H1 (cell line): ENCODE measurements at regions not wholly inside any gene's neighbourhood (a gene's known extent, or its start where the extent isn't known, plus 50 kb on each side); places are given as distances from the start of the nearest gene placed in this dataset.

ENCODE experiments used
- CTCF ChIA-PET: fragments of 300-600 bp; sonication (Branson Sonifier 250); formaldehyde crosslinking; loops from one replicate; lab custom pipeline; 2021; ENCODE audit not compliant: partially characterized antibody; lab: Charles Lee
- POLR2A ChIA-PET: fragments of 300-600 bp; sonication (Branson Sonifier 250); formaldehyde crosslinking; loops from one replicate; lab custom pipeline; 2021; ENCODE audit warnings: inconsistent platforms; ENCODE audit not compliant: partially characterized antibody; lab: Charles Lee
- DNase-seq, 2 experiments: peaks; one replicate each; pipeline versions ENCODE4 v3.0.0 to v3.0.0-alpha.2; 2010 to 2022; ENCODE audit warnings: low spot score in 2 of 2, low read depth in 1 of 2, mixed read lengths in 1 of 2
- FAIRE-seq: peaks from 2 replicates; lab custom pipeline; 2011; peaks lifted over from hg19 to GRCh38; lab: Jason Lieb, UNC
- H2AFZ ChIP-seq: 2 replicates; pipeline ENCODE4 v1.8.1; 2012; ENCODE audit warnings: low read length, inconsistent platforms
- H2AK5ac ChIP-seq: 2 replicates; pipeline ENCODE4 v1.6.1; 2013; ENCODE audit warnings: low read depth, low read length
- H2BK120ac ChIP-seq: replicated peaks from 2 replicates; pipeline ENCODE3; 2013; ENCODE audit warnings: low read depth, low read length, inconsistent platforms
- H2BK12ac ChIP-seq: 2 replicates; pipeline ENCODE4 v1.6.1; 2013; ENCODE audit warnings: low read depth, low read length
- H2BK15ac ChIP-seq: 2 replicates; pipeline ENCODE4 v1.6.1; 2013; ENCODE audit warnings: low read length
- H2BK20ac ChIP-seq: 2 replicates; pipeline ENCODE4 v1.6.1; 2013; ENCODE audit warnings: low read length
- H2BK5ac ChIP-seq: 2 replicates; pipeline ENCODE4 v1.6.1; 2013; ENCODE audit warnings: low read depth, low read length
- H3K14ac ChIP-seq: 2 replicates; pipeline ENCODE4 v1.6.1; 2013; ENCODE audit warnings: inconsistent platforms; ENCODE audit not compliant: insufficient read length
- H3K18ac ChIP-seq: 2 replicates; pipeline ENCODE4 v1.6.1; 2013; ENCODE audit warnings: low read length; ENCODE audit errors: extremely low read depth
- H3K23ac ChIP-seq: 2 replicates; pipeline ENCODE4 v1.6.1; 2013; ENCODE audit warnings: inconsistent platforms; ENCODE audit not compliant: insufficient read length
- H3K23me2 ChIP-seq: 2 replicates; pipeline ENCODE4 v1.6.1; 2013; ENCODE audit warnings: low read depth, low read length
- H3K27ac ChIP-seq: 2 replicates; pipeline ENCODE4 v1.6.1; 2011; ENCODE audit warnings: low read depth, low read length, inconsistent platforms
- H3K27me3 ChIP-seq, 4 experiments: replicated peaks in 1 of 4; 1 replicate in 1 of 4; 2 replicates in 3 of 4; pipeline versions ENCODE4 v1.6.1 to v1.8.1; 2011 to 2013; ENCODE audit warnings: low read length in 3 of 4, mild to moderate bottlenecking in 3 of 4, inconsistent platforms in 2 of 4, mixed read lengths in 2 of 4, moderate library complexity in 1 of 4; ENCODE audit not compliant: control insufficient read depth in 3 of 4, insufficient read depth in 3 of 4; ENCODE audit errors: extremely low read depth in 1 of 4
- H3K36me3 ChIP-seq, 4 experiments: 2 replicates each; pipeline versions ENCODE4 v1.6.1 to v1.8.1; 2011 to 2013; ENCODE audit warnings: mild to moderate bottlenecking in 4 of 4, low read length in 3 of 4, moderate library complexity in 2 of 4, control low read depth in 1 of 4, inconsistent platforms in 1 of 4; ENCODE audit not compliant: insufficient read depth in 4 of 4, control insufficient read depth in 2 of 4
- H3K4ac ChIP-seq: replicated peaks from 2 replicates; pipeline ENCODE3; 2013; ENCODE audit warnings: low read length, low read depth, mixed read lengths, inconsistent platforms; ENCODE audit not compliant: insufficient read length
- H3K4me1 ChIP-seq, 4 experiments: replicated peaks in 1 of 4; 1 replicate in 1 of 4; 2 replicates in 3 of 4; pipeline versions ENCODE4 v1.6.1 to v1.8.1; 2011 to 2013; ENCODE audit warnings: low read length in 3 of 4, inconsistent platforms in 2 of 4, mixed read lengths in 1 of 4; ENCODE audit not compliant: insufficient read depth in 4 of 4, control insufficient read depth in 3 of 4
- H3K4me2 ChIP-seq, 2 experiments: 2 replicates each; pipeline versions ENCODE4 v1.6.1 to v1.8.1; 2011 to 2013; ENCODE audit warnings: low read depth in 2 of 2, low read length in 2 of 2, control low read depth in 1 of 2, inconsistent platforms in 1 of 2, mild to moderate bottlenecking in 1 of 2; ENCODE audit not compliant: insufficient read depth in 1 of 2
- H3K4me3 ChIP-seq, 4 experiments: fragments of 200-600, 300-600 bp in 1 of 4; sonication (generic), shearing (Covaris generic), sonication (Bioruptor Twin) in 1 of 4; 2 replicates each; pipeline versions ENCODE4 v1.5.1 to v1.8.1; 2011 to 2016; ENCODE audit warnings: low read length in 4 of 4, low read depth in 3 of 4, control low read depth in 2 of 4, inconsistent platforms in 2 of 4, mild to moderate bottlenecking in 2 of 4, mixed read lengths in 1 of 4, moderate library complexity in 1 of 4; ENCODE audit not compliant: insufficient read depth in 2 of 4; ENCODE audit errors: extremely low read depth in 1 of 4
- H3K56ac ChIP-seq: replicated peaks from 2 replicates; pipeline ENCODE3; 2013; ENCODE audit warnings: low read depth, mild to moderate bottlenecking, mixed read lengths, low read length, inconsistent platforms; ENCODE audit not compliant: insufficient read length
- H3K79me1 ChIP-seq: 2 replicates; pipeline ENCODE4 v1.6.1; 2013; ENCODE audit warnings: low read depth, low read length, control low read depth
- H3K79me2 ChIP-seq, 2 experiments: 2 replicates each; pipeline versions ENCODE4 v1.6.1 to v1.8.1; 2012 to 2013; ENCODE audit warnings: low read length in 2 of 2, mild to moderate bottlenecking in 2 of 2, inconsistent platforms in 1 of 2; ENCODE audit not compliant: insufficient read depth in 2 of 2, control insufficient read depth in 1 of 2
- H3K9ac ChIP-seq, 4 experiments: replicated peaks in 1 of 4; 1 replicate in 1 of 4; 2 replicates in 3 of 4; pipeline versions ENCODE4 v1.6.1 to v1.8.1; 2011 to 2013; ENCODE audit warnings: low read depth in 3 of 4, low read length in 3 of 4, control low read depth in 2 of 4, mild to moderate bottlenecking in 2 of 4, moderate library complexity in 2 of 4, inconsistent platforms in 1 of 4; ENCODE audit errors: extremely low read depth in 1 of 4
- H3K9me3 ChIP-seq, 2 experiments: 2 replicates each; pipeline versions ENCODE4 v1.6.1 to v1.8.1; 2012 to 2013; ENCODE audit warnings: mild to moderate bottlenecking in 2 of 2, moderate library complexity in 2 of 2, control low read depth in 1 of 2, inconsistent platforms in 1 of 2, low read depth in 1 of 2, low read length in 1 of 2, mixed read lengths in 1 of 2; ENCODE audit not compliant: insufficient read depth in 2 of 2
- H4K20me1 ChIP-seq, 2 experiments: replicated peaks in 1 of 2; 2 replicates each; pipeline versions ENCODE3 to v1.8.1; 2011 to 2013; ENCODE audit warnings: inconsistent platforms in 2 of 2, low read length in 2 of 2, mild to moderate bottlenecking in 1 of 2; ENCODE audit not compliant: insufficient read depth in 2 of 2, control insufficient read depth in 1 of 2
- H4K5ac ChIP-seq: 2 replicates; pipeline ENCODE4 v1.6.1; 2013; ENCODE audit warnings: low read length, low read depth, mixed read lengths, inconsistent platforms; ENCODE audit not compliant: insufficient read length
- H4K8ac ChIP-seq: 2 replicates; pipeline ENCODE4 v1.8.0; 2013; ENCODE audit warnings: mild to moderate bottlenecking, moderate library complexity, low read length, inconsistent platforms; ENCODE audit not compliant: insufficient read depth; ENCODE audit errors: extremely low read depth
- H4K91ac ChIP-seq: replicated peaks from 2 replicates; pipeline ENCODE3; 2013; ENCODE audit warnings: low read length, mixed read lengths, inconsistent platforms; ENCODE audit not compliant: insufficient read length
- PHF8 ChIP-seq: fragments of 200-600 bp; sonication (generic); conservative IDR thresholded peaks from 2 replicates; pipeline ENCODE4 v1.7.1; 2012; ENCODE audit warnings: low read depth, mild to moderate bottlenecking, inconsistent platforms, low read length, moderate library complexity
- WGBS, 2 experiments: shearing (Covaris generic) in 1 of 2; methylation state at CpG; one replicate each; pipeline versions ENCODE4 v1.1.6 to v1.1.7; 2013 to 2015; ENCODE audit warnings: low lambda C conversion rate in 2 of 2, mixed read lengths in 2 of 2, inconsistent platforms in 1 of 2, low coverage in 1 of 2, missing lambda C conversion rate in 1 of 2; ENCODE audit not compliant: insufficient replicate concordance in 2 of 2, insufficient coverage in 1 of 2, insufficient read length in 1 of 2; ENCODE audit errors: extremely low coverage in 1 of 2, missing lambda C conversion rate in 1 of 2; 5-methylcytosine and 5-hydroxymethylcytosine counted together

GRCh38 chr12:33944703-33945437 lies 77.4 kb upstream of the ALG10 start:
- H3K79me1 ChIP-seq: no peaks in the 10 kb centered on the region
- ChIA-PET POLR2A (no interaction called here), CTCF (no interaction called here)
- peaks cover 0 to 5% of the 10 kb centered on the region in 2 experiments; a peak in 1 of 4 replicates for H3K9me3 ChIP-seq
- H3K23me2 ChIP-seq: no peaks in the 10 kb centered on the region
- WGBS, 2 experiments: 93% methylated on average over 3 of the region's 3 CpGs; no CpG with 5 or more reads in 1 of the 2 experiments
- H4K8ac ChIP-seq: no peak overlapping the region
- no peak overlapping the region for H3K4ac ChIP-seq
- no peak overlapping the region for H3K23ac ChIP-seq
- DNase-seq: no peak
- no peak overlapping the region for H2BK12ac ChIP-seq
- H3K27ac ChIP-seq: no peak overlapping the region
- H2BK120ac ChIP-seq: no peak overlapping the region
- no peaks in the 10 kb centered on the region for H3K36me3 ChIP-seq
- H3K14ac ChIP-seq: no peak overlapping the region
- H3K18ac ChIP-seq: no peak overlapping the region
- H3K4me2 ChIP-seq: no peak overlapping the region
- H3K79me2 ChIP-seq: no peaks in the 10 kb centered on the region
- H2BK5ac ChIP-seq: no peak overlapping the region
- H2AK5ac ChIP-seq: no peak overlapping the region
- no peak overlapping the region for H2BK15ac ChIP-seq
- H3K4me3 ChIP-seq: no peak overlapping the region
- H4K5ac ChIP-seq: no peak overlapping the region
- H4K91ac ChIP-seq: no peak overlapping the region
- no peak overlapping the region for H3K9ac ChIP-seq
- peaks cover 0 to 2% (median 0%) of the 10 kb centered on the region in 4 experiments; a peak in 1 of 7 replicates for H3K4me1 ChIP-seq
- H4K20me1 ChIP-seq: no peaks in the 10 kb centered on the region
- no peaks in the 10 kb centered on the region for H3K27me3 ChIP-seq
- FAIRE-seq: no peak
- no peak overlapping the region for H2BK20ac ChIP-seq
- H3K56ac ChIP-seq: no peak overlapping the region
- no peak for TF ChIP-seq PHF8
- peak overlapping the region; percentile 26; the same call in 1 of the 2 replicates for H2AFZ ChIP-seq
